ENCODE measurements at regions not wholly inside any gene's neighbourhood (a gene's known extent, or its start where the extent isn't known, plus 50 kb on each side); places are given as distances from the start of the nearest gene placed in this dataset.

- DNase-seq, result no peak
These were observed 290.2 kb upstream of the FLRT2 start for GRCh38 chr14:85239791-85240190.

GRCh38 chr14:85241022-85241855, 288.7 kb upstream of the FLRT2 start:
- no peak for DNase-seq

GRCh38 chr14:85242666-85243065, 287.3 kb upstream of the FLRT2 start:
- DNase-seq, result no peak

GRCh38 chr14:85243321-85243720, 286.6 kb upstream of the FLRT2 start:
- no peak for DNase-seq

GRCh38 chr14:85247071-85247470, 282.9 kb upstream of the FLRT2 start:
- no peak for DNase-seq

- DNase-seq, result no peak
These were observed 280.9 kb upstream of the FLRT2 start for GRCh38 chr14:85248881-85249635.

- DNase-seq, result no peak
These were observed 279.3 kb upstream of the FLRT2 start for GRCh38 chr14:85250414-85251189.

- no peak for DNase-seq
These were observed 277.9 kb upstream of the FLRT2 start for GRCh38 chr14:85252011-85252410.

- no peak for DNase-seq
These were observed 275.2 kb upstream of the FLRT2 start for GRCh38 chr14:85254711-85255110.

GRCh38 chr14:85257287-85257686, 272.7 kb upstream of the FLRT2 start:
- no peak for DNase-seq

- no peak for DNase-seq
These were observed 265.8 kb upstream of the FLRT2 start for GRCh38 chr14:85263916-85264675.

- DNase-seq, result no peak
These were observed 256.8 kb upstream of the FLRT2 start for GRCh38 chr14:85273099-85273677.

- DNase-seq, result no peak
These were observed 256.0 kb upstream of the FLRT2 start for GRCh38 chr14:85273952-85274351.

GRCh38 chr14:85276161-85276978, 253.6 kb upstream of the FLRT2 start:
- no peak for DNase-seq

- no peak for DNase-seq
These were observed 253.0 kb upstream of the FLRT2 start for GRCh38 chr14:85276979-85277228.

GRCh38 chr14:85279407-85279806, 250.5 kb upstream of the FLRT2 start:
- no peak for DNase-seq

- DNase-seq, result no peak
These were observed 249.9 kb upstream of the FLRT2 start for GRCh38 chr14:85280074-85280473.

- DNase-seq, result no peak
These were observed 248.0 kb upstream of the FLRT2 start for GRCh38 chr14:85281921-85282320.

GRCh38 chr14:85288041-85288440, 241.9 kb upstream of the FLRT2 start:
- no peak for DNase-seq

GRCh38 chr14:85291731-85292130, 238.2 kb upstream of the FLRT2 start:
- DNase-seq, result no peak

GRCh38 chr14:85293612-85294234, 236.2 kb upstream of the FLRT2 start:
- DNase-seq, result no peak
